Neural cell (in vitro differentiated cells): ENCODE measurements at regions not wholly inside any gene's neighbourhood (a gene's known extent, or its start where the extent isn't known, plus 50 kb on each side); places are given as distances from the start of the nearest gene placed in this dataset.

Source experiments
- H2AFZ ChIP-seq: fragments of 200-600, 300-800 bp; sonication (generic), shearing (Covaris generic); 2 replicates; pipeline ENCODE4 v1.6.0; 2014; ENCODE audit warnings: low read depth, mild to moderate bottlenecking, antibody characterized with exemption, low read length, moderate library complexity
- H3F3A ChIP-seq: fragments of 200-600 bp; shearing (Covaris generic); 2 replicates; pipeline ENCODE4 v1.6.1; 2016; ENCODE audit warnings: mild to moderate bottlenecking, moderate library complexity, mixed read lengths, antibody characterized with exemption, low read length; ENCODE audit not compliant: insufficient read depth, poor library complexity, severe bottlenecking
- H3K27ac ChIP-seq: fragments of 200-600, 300-800 bp; sonication (generic), shearing (Covaris generic); 2 replicates; pipeline ENCODE4 v1.5.1; 2014; ENCODE audit warnings: mild to moderate bottlenecking, low read length, moderate library complexity
- H3K27me3 ChIP-seq: fragments of 300-800, 200-600 bp; sonication (generic), shearing (Covaris generic); 2 replicates; pipeline ENCODE4 v1.6.0; 2014; ENCODE audit warnings: mild to moderate bottlenecking, low read depth, low read length, moderate library complexity; ENCODE audit not compliant: insufficient read depth
- H3K36me3 ChIP-seq: fragments of 300-800, 200-600 bp; sonication (generic), shearing (Covaris generic); 2 replicates; pipeline ENCODE4 v1.5.1; 2014; ENCODE audit warnings: mild to moderate bottlenecking, antibody characterized with exemption, low read length, moderate library complexity; ENCODE audit not compliant: insufficient read depth
- H3K4me2 ChIP-seq: fragments of 300-800, 200-600 bp; sonication (generic), shearing (Covaris generic); 2 replicates; pipeline ENCODE4 v1.6.0; 2014; ENCODE audit warnings: mild to moderate bottlenecking, low read length
- H3K4me3 ChIP-seq: fragments of 300-800, 200-600 bp; sonication (generic), shearing (Covaris generic); 2 replicates; pipeline ENCODE4 v1.5.1; 2014; ENCODE audit warnings: mild to moderate bottlenecking, low read length, moderate library complexity
- H3K79me2 ChIP-seq: fragments of 200-600 bp; shearing (Covaris generic); replicated peaks from 2 replicates; pipeline ENCODE4 v1.6.0; 2014; ENCODE audit warnings: mild to moderate bottlenecking, low read length, moderate library complexity; ENCODE audit not compliant: insufficient read depth
- H3K9ac ChIP-seq: fragments of 300-800, 200-600 bp; sonication (generic), shearing (Covaris generic); 2 replicates; pipeline ENCODE4 v1.6.1; 2016; ENCODE audit warnings: mild to moderate bottlenecking, low read length, mixed read lengths
- H3K9me2 ChIP-seq: fragments of 200-600 bp; shearing (Covaris generic); 2 replicates; pipeline ENCODE4 v1.6.1; 2016; ENCODE audit warnings: mild to moderate bottlenecking, low read length, mixed read lengths; ENCODE audit not compliant: insufficient read depth
- H3K9me3 ChIP-seq: fragments of 200-600, 300-800 bp; sonication (generic), shearing (Covaris generic); 2 replicates; pipeline ENCODE4 v1.6.1; 2016; ENCODE audit warnings: mild to moderate bottlenecking, mixed run types, low read length, moderate library complexity, mixed read lengths
- H4K20me1 ChIP-seq: fragments of 200-600 bp; shearing (Covaris generic); 2 replicates; pipeline ENCODE4 v1.6.1; 2016; ENCODE audit warnings: mild to moderate bottlenecking, mixed run types; ENCODE audit not compliant: insufficient read depth
- EP300 ChIP-seq: fragments of 450-650 bp; conservative IDR thresholded peaks from 2 replicates; pipeline ENCODE4 v1.6.1; 2014; ENCODE audit warnings: antibody characterized with exemption, mild to moderate bottlenecking, moderate library complexity; ENCODE audit not compliant: poor library complexity, severe bottlenecking
- EZH2 ChIP-seq: fragments of 200-600, 300-800 bp; shearing (Covaris generic), sonication (generic); IDR thresholded peaks from 2 replicates; pipeline ENCODE4 v1.6.1; 2014; ENCODE audit warnings: antibody characterized with exemption, low read length, borderline replicate concordance, mild to moderate bottlenecking; ENCODE audit not compliant: insufficient read depth, poor library complexity, severe bottlenecking
- MXI1 ChIP-seq: fragments of 450-650 bp; conservative IDR thresholded peaks from 2 replicates; pipeline ENCODE4 v1.6.1; 2014; ENCODE audit warnings: antibody characterized with exemption, mild to moderate bottlenecking; ENCODE audit not compliant: poor library complexity, severe bottlenecking
- POLR2AphosphoS5 ChIP-seq: IDR thresholded peaks from 2 replicates; pipeline ENCODE4 v1.6.1; 2012
- RAD21 ChIP-seq: fragments of 450-650 bp; conservative IDR thresholded peaks from 2 replicates; pipeline ENCODE4 v1.6.1; 2014; ENCODE audit warnings: antibody characterized with exemption, mild to moderate bottlenecking, moderate library complexity
- SMC3 ChIP-seq: fragments of 450-650 bp; conservative IDR thresholded peaks from 2 replicates; pipeline ENCODE4 v1.6.1; 2014; ENCODE audit warnings: antibody characterized with exemption, mild to moderate bottlenecking, moderate library complexity; ENCODE audit not compliant: poor library complexity
- TAF1 ChIP-seq: IDR thresholded peaks from 2 replicates; pipeline ENCODE4 v1.6.1; 2012; ENCODE audit warnings: low read depth
- TF ChIP-seq, protein P1 (sequence below): IDR thresholded peaks from 2 replicates; pipeline ENCODE4 v1.6.1; 2012; ENCODE audit warnings: borderline replicate concordance
- TF ChIP-seq, protein P2 (sequence below): fragments of 450-650 bp; IDR thresholded peaks from 2 replicates; pipeline ENCODE4 v1.5.1; 2014; ENCODE audit warnings: antibody characterized with exemption, mild to moderate bottlenecking, moderate library complexity; ENCODE audit not compliant: poor library complexity, severe bottlenecking

- Histone ChIP-seq H4K20me1 (no peaks in the 10 kb centered on the region), H3K27ac (no peak overlapping the region), H3K4me3 (no peak overlapping the region), H3K36me3 (peaks cover 9% of the 10 kb centered on the region), H2AFZ (no peak overlapping the region), H3K9me3 (no peaks in the 10 kb centered on the region), H3K4me2 (no peak overlapping the region), H3K27me3 (no peaks in the 10 kb centered on the region), H3K9me2 (no peaks in the 10 kb centered on the region), H3K79me2 (peaks cover 2% of the 10 kb centered on the region), H3K9ac (no peak overlapping the region), H3F3A (no peaks in the 10 kb centered on the region)
- no peak for TF ChIP-seq RAD21
- no peak for TF ChIP-seq EP300
- no peak for TF ChIP-seq EZH2
- no peak for TF ChIP-seq MXI1
- no peak for TF ChIP-seq TAF1
- no peak for TF ChIP-seq SMC3
- TF ChIP-seq, protein P1, sequence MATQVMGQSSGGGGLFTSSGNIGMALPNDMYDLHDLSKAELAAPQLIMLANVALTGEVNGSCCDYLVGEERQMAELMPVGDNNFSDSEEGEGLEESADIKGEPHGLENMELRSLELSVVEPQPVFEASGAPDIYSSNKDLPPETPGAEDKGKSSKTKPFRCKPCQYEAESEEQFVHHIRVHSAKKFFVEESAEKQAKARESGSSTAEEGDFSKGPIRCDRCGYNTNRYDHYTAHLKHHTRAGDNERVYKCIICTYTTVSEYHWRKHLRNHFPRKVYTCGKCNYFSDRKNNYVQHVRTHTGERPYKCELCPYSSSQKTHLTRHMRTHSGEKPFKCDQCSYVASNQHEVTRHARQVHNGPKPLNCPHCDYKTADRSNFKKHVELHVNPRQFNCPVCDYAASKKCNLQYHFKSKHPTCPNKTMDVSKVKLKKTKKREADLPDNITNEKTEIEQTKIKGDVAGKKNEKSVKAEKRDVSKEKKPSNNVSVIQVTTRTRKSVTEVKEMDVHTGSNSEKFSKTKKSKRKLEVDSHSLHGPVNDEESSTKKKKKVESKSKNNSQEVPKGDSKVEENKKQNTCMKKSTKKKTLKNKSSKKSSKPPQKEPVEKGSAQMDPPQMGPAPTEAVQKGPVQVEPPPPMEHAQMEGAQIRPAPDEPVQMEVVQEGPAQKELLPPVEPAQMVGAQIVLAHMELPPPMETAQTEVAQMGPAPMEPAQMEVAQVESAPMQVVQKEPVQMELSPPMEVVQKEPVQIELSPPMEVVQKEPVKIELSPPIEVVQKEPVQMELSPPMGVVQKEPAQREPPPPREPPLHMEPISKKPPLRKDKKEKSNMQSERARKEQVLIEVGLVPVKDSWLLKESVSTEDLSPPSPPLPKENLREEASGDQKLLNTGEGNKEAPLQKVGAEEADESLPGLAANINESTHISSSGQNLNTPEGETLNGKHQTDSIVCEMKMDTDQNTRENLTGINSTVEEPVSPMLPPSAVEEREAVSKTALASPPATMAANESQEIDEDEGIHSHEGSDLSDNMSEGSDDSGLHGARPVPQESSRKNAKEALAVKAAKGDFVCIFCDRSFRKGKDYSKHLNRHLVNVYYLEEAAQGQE = no peak
- TF ChIP-seq POLR2AphosphoS5 = no peak
- TF ChIP-seq, protein P2, sequence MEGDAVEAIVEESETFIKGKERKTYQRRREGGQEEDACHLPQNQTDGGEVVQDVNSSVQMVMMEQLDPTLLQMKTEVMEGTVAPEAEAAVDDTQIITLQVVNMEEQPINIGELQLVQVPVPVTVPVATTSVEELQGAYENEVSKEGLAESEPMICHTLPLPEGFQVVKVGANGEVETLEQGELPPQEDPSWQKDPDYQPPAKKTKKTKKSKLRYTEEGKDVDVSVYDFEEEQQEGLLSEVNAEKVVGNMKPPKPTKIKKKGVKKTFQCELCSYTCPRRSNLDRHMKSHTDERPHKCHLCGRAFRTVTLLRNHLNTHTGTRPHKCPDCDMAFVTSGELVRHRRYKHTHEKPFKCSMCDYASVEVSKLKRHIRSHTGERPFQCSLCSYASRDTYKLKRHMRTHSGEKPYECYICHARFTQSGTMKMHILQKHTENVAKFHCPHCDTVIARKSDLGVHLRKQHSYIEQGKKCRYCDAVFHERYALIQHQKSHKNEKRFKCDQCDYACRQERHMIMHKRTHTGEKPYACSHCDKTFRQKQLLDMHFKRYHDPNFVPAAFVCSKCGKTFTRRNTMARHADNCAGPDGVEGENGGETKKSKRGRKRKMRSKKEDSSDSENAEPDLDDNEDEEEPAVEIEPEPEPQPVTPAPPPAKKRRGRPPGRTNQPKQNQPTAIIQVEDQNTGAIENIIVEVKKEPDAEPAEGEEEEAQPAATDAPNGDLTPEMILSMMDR = no peak
Measured at GRCh38 chr7:149568218-149568617, 70.6 kb upstream of the ZNF746 start.

DNA sequence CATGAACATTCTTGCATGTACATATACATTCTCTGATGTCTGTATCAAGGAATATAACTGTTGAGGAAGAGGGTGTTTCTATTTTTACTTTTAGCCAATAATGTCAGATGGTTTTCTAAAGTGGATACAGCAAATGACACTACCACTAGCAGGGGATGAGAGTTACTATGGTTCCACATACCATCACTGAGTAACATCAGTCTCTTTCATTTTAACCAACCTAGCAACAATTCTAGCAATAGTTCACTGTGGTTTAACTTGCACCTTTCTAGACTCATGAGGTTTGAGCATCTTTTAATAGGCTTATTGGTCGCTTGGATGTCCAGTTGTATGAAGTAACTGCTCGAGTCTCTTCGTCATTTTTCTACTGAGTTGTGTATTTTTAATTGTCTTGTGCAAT lies 68.5 kb upstream of the ZNF746 start:
- H3K4me3 ChIP-seq = no peak overlapping the region
- H3K27ac ChIP-seq = no peak overlapping the region
- no peaks in the 10 kb centered on the region for H3K9me3 ChIP-seq

More for the DNA sequence above, 68.5 kb upstream of the ZNF746 start:
- Histone ChIP-seq H4K20me1 (no peaks in the 10 kb centered on the region), H3K79me2 (peaks cover 4% of the 10 kb centered on the region), H3K9ac (no peak overlapping the region), H3K4me2 (no peak overlapping the region), H3K9me2 (no peaks in the 10 kb centered on the region), H2AFZ (no peak overlapping the region), H3K36me3 (peaks cover 9% of the 10 kb centered on the region), H3K27me3 (no peaks in the 10 kb centered on the region), H3F3A (no peaks in the 10 kb centered on the region)
- TF ChIP-seq TAF1 = no peak
- TF ChIP-seq, protein P1 = no peak
- TF ChIP-seq, protein P2 = no peak
- no peak for TF ChIP-seq EP300
- TF ChIP-seq SMC3 = no peak
- TF ChIP-seq EZH2 = no peak
- no peak for TF ChIP-seq POLR2AphosphoS5
- no peak for TF ChIP-seq RAD21
- no peak for TF ChIP-seq MXI1
